ENCODE measurements at regions not wholly inside any gene's neighbourhood (a gene's known extent, or its start where the extent isn't known, plus 50 kb on each side); places are given as distances from the start of the nearest gene placed in this dataset.
"Not testable (repeated sequence)": the region's sequence is repeated elsewhere in the genome, so short reads cannot be mapped to it uniquely, and the experiment has no call there.

DNA sequence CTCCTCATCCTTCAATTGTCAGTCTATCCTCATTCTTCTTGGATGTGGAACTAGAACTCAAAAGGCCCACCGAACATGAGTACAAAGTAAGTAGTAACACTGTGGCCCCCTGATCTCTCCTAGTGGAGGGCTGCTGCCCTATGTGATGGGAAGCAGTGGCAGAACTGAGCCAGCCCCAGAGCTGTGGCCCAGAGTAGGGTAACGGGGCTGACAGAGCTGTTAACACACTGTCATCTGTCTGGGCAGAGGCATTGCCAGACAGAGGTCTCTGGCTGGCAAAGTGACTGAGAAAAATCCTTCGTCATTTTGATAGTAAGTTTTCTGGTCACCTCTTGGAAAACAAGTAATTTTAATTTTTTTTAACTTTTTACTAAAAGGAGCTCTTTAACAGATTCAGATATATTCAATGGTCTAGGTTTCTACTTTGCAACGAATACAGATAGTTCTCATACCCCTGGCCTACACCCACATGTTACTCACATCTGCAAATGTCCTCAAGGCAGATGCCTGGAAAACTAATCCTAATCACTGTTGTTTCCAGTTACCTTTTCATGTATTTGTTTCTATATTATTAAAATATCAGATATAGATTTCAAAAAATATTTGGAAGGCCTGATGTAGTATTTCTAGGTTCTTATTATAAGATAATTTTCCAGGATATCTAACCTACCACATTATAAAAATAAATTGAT lies 588.7 kb downstream of the CPS1 start:
- DNase-seq, result no peak

DNA sequence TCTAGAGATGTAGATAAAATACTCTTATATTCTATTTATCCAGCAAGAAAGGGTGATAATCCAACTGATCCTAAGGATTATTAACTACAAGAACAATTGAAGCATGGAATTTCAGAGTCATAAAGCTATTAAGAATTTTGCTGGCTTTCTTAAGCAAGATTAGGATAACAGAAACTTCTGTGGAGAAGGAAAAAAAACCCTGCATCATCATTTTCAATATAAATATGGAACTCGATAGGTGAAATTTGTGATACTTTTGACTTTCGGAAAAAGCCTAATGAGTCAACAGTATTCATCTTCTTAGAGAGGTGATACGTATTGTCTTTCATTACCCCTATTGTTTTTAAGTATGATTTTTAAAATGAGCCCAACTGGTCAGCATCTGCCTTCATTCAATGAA lies 593.3 kb downstream of the CPS1 start:
- no peak for DNase-seq

- DNase-seq, result no peak
Measured at GRCh38 chr2:211157211-211157610, 600.8 kb downstream of the CPS1 start.

DNA sequence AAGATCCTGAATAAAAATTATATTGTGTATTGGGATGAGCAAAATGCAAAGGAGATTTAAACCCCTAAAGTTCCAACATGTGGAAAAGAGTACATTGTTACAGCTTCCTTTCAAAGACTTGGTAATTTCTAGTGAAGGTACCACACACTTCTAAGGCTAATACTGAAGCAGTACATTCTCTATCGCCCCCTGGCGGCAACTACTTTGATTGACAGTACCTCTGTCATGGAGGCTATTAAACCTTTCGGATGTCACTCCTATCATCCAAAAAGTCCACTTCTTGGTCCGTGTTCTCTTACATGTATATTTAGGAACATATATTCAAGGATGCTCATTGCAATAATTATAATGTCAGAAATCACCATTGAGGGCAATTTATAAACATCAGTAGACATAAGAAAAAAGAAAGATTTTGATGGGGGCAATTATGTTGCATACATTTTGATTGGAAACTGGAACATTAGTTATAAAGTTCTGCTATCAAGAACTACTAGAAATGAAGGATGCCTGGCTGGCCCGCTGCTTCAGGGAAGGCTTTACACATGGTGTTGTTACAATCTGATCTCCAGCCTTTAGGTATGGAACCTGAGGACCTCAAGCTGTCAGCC lies 601.6 kb downstream of the CPS1 start:
- DNase-seq, result peak; percentile 6 to 47

GRCh38 chr2:211159972-211160371 lies 603.6 kb downstream of the CPS1 start:
- DNase-seq, result no peak

- DNase-seq, result no peak
Measured at GRCh38 chr2:211161236-211161635, 604.8 kb downstream of the CPS1 start.

DNA sequence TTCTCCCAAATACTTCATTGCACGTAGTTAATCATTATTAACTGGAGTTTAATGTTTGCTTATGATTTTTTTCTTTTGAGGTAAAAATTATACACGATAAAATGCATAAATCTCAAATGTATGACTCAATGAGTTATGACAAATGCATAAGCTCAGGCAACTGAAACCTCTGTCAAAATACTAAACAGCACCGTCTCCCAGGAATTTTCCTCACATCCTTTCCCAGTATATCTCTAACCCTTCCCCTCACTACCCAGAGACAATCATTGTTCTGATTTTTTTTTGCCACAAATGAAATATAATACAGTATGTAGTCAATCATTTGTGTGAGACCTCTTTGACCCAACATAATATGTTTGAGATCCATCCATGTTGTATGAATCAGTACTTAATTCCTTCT lies 606.5 kb downstream of the CPS1 start:
- DNase-seq, result no peak

DNA sequence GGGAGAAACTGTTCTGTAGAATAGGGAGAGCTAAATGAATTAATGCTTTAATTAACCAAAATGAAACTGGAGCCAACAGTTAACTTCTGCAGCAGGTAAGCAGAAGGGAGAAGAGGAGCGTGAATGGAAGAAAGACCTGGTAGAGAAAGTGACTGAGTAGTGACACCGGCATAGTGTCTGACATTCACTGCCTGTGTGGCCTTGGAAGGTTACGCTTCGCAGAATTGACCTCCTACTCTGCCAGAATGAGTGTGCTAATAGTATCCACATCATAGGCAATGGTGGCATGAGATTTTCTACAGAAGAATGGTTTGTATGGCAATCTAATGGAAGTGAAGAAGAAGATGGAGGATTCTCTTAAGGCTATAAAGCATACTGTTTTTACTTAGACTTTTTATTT lies 614.4 kb downstream of the CPS1 start:
- no peak for DNase-seq

- no peak for DNase-seq
Measured at GRCh38 chr2:211174021-211174420, 617.6 kb downstream of the CPS1 start.

- DNase-seq, result no peak
Measured at GRCh38 chr2:211174631-211175030, 618.2 kb downstream of the CPS1 start.

DNA sequence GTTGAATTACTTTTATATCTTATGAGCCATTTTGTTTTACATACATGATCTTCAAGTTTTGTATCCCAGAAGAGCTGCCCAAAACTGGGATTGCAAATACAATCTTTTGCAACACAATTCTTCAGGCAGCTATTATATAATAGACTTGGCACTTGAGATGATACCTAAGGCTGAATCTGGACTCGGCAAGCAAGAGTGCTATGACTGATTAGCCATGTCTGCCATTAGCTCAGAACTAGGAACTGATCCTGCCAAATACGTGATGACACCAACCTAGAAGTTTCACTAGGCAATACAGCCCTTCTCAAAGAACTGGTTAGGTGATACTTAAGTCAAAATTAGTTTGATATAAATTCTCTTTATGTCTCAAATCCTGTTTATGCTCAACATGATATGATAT lies 619.6 kb downstream of the CPS1 start:
- no peak for DNase-seq

GRCh38 chr2:211176514-211177141 lies 620.2 kb downstream of the CPS1 start:
- no peak for DNase-seq

DNA sequence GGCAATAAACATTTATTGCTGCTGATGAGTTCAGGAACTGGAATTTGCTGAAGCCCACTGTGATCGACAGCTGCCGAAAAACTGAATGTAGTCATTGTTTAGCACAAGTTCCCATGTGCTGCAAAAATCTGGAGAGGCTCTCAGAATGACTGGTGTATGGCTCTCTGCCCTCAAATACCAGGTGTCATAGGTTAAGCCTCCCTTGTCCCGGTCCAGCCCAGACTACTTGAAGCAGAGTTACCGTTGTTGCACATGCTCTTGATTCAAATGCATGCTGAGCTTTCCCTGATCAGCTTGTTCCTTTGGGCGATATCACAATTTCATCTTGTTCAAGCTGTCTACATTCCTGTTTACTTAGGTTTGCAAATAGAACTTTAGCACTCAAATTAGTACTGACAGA lies 625.2 kb downstream of the CPS1 start:
- DNase-seq, result no peak

DNA sequence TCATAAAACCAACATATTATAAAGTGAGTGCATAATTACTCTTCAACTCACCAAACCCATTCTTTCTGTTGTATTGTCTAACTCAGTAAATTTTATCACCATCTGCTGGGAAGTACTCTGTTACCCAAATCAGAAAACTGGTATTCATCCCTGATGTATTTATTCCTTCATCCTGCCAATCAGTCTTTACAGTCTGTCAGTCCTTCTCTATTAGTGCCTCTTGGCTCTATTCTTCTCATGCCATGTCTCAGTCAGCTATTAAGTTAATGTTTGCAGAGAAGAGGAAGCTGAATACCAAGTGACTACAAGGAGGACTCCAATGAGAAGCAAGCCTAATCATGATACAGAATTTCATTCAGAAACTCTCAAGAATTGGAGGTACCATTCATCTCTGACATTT lies 631.2 kb downstream of the CPS1 start:
- no peak for DNase-seq

DNA sequence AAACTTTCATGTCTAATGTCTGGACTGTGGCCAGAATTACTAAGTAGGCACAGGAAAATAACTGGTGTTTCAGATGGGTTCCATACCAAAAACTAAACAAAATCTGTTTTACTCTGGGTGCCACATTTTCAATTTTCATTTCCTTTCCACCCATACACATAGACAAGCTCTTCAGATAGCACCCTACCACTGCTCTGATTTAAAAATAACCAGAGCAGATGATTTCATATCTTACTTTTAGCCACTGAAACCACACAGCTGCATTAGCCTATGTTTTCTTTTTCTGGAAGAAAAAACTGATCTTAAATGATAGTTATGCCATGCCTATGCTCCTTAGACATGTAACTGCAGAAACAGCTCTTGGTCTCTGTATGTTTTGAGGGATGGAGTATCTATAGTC lies 647.6 kb downstream of the CPS1 start:
- no peak for DNase-seq

- no peak for DNase-seq
Measured at GRCh38 chr2:211204456-211204855, 648.1 kb downstream of the CPS1 start.

GRCh38 chr2:211204902-211205301 lies 648.5 kb downstream of the CPS1 start:
- DNase-seq, result no peak

GRCh38 chr2:211205358-211205757 lies 649.0 kb downstream of the CPS1 start:
- DNase-seq, result no peak

DNA sequence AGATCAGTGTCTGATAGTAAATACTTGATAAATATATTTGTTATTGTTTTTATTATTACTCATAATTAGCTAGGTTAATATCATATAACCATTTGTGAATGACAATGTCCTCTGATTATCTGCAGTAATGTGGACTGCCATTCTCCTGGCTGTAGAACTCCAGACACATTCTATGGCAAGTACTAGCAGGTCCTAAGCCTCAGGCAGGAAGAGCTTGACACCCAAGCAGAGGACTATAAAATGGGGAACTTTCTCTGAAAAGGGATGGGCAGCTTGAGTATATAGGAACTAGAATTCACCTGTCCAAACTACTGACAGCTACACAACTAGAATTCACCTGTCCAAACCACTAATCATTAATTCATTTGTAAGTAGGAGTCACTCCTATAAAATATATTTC lies 649.4 kb downstream of the CPS1 start:
- no peak for DNase-seq

DNA sequence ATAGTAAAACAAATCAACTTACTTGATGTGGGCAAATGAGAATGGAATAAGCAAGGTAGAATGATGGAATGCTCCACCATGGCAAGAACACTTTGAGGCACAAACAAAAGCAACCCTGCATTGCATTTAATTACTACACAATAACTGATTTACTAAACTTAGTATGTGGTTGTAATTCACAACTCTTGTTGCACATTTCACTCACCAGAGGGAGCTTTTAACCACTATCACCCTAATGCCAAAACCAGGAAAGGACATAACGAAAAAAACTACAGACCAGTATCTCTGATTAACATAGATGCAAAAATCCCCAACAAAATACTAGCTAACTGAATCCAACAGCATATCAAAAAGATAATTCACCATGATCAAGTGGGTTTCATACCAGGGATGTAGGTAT lies 659.8 kb downstream of the CPS1 start:
- peak in 1 of 2 experiments; percentile 0 for DNase-seq

DNA sequence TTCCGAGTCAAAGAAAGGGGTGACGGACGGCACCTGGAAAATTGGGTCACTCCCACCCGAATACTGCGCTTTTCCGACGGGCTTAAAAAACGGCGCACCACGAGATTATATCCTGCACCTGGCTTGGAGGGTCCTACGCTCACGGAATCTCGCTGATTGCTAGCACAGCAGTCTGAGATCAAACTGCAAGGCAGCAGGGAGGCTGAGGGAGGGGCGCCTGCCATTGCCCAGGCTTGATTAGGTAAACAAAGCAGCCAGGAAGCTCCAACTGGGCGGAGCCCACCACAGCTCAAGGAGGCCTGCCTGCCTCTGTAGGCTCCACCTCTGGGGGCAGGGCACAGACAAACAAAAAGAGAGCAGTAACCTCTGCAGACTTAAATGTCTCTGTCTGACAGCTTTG lies 663.1 kb downstream of the CPS1 start:
- not testable (repeated sequence) for DNase-seq

GRCh38 chr2:211225784-211226183 lies 669.4 kb downstream of the CPS1 start:
- DNase-seq, result no peak

GRCh38 chr2:211228559-211228958 lies 672.2 kb downstream of the CPS1 start:
- no peak for DNase-seq

DNA sequence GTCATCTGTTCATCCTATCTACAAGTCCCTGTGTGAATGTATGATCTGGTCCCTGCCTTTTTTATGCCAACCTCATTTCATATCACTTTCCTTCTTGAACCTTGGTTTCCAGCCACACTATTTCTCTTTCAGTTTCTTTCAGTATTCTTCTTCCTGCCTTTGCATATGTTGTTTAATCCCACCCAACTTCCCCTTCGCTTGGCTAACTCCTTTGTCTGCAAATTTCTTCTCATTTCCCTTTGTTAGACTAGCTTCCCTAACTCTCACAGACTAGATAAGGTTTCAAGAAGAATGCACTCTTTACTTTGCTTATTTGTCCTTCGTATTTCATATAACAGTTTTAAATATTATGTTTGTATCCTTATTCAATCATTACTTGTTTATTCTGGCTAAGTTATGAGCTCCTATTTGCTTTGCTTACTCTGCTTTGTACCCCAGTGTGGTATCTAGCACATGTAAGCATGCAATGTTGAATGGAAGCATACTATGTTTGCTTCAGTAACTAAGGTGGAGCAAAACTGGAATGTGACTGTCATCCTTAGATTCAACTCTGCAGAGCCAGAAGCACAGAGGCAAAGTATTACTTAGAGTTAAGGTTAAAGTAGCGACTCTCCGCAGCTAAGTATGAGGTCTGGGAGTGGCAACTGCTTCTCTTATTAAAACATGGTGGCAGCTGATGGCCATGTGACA lies 681.3 kb downstream of the CPS1 start:
- peak in 1 of 2 experiments; percentile 0 for DNase-seq

Data from Kasumi-1 (cell line).